ENCODE measurements at regions not wholly inside any gene's neighbourhood (a gene's known extent, or its start where the extent isn't known, plus 50 kb on each side); places are given as distances from the start of the nearest gene placed in this dataset.

DNA sequence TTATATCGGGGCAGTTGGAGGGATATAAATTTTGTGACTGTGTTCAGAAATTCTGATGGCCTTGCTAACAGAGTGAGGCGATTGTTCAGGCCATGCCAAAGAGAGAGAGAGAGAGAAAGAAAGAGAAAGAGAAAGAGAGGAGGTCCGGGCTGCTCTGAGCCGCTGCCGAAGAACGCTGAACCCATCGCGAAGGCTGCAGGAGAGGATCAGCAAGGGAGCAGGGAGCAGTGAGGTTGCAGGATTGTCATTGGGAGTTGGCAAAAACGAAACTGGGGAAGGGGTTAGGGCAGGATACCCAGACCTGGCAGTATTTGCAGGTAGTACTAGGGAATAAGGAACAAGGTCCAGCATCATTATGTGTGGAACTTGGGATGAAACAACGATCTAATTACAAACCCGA lies 537.1 kb downstream of the INSC start:
- Mint-ChIP-seq H3K27me3 (ENCODE audit: insufficient read depth) (peaks cover 3% of the 10 kb centered on the region), H3K4me3 (peak overlapping the region; percentile 69), H3K27ac (no peak overlapping the region), H3K4me1 (ENCODE audit: low read depth) (peaks cover 7% of the 10 kb centered on the region; the same call in 1 of the 2 replicates), H3K9me3 (no peaks in the 10 kb centered on the region), H3K36me3 (ENCODE audit: low read depth) (no peaks in the 10 kb centered on the region)
- TF ChIP-seq, protein P1, sequence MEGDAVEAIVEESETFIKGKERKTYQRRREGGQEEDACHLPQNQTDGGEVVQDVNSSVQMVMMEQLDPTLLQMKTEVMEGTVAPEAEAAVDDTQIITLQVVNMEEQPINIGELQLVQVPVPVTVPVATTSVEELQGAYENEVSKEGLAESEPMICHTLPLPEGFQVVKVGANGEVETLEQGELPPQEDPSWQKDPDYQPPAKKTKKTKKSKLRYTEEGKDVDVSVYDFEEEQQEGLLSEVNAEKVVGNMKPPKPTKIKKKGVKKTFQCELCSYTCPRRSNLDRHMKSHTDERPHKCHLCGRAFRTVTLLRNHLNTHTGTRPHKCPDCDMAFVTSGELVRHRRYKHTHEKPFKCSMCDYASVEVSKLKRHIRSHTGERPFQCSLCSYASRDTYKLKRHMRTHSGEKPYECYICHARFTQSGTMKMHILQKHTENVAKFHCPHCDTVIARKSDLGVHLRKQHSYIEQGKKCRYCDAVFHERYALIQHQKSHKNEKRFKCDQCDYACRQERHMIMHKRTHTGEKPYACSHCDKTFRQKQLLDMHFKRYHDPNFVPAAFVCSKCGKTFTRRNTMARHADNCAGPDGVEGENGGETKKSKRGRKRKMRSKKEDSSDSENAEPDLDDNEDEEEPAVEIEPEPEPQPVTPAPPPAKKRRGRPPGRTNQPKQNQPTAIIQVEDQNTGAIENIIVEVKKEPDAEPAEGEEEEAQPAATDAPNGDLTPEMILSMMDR (IDR thresholded peaks at IDR 0.05) = no peak
- DNase-seq = no peak

DNA sequence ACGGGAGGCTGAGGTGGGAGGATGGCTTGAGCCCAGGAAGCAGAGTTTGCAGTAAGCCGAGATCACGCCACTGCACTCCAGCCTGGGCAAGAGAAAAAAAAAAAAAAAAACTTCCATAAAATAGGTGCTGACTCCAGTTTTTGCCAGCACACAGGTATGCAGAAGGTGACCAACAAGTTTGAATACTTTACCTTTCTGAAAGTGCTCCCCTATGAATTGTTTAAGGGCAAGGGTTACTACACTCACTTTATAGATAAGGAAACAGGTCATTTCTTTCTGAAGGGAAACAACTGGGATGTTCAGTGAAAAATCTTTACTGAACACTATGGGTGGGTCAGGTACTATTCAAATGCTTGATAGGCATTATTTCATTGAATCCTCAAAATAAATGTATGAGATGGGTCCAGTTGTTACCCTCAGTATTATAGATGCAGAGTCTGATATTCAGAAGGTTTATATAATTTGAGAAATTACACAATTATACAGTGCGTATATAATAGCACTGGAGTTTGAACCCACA lies 538.5 kb downstream of the INSC start:
- Mint-ChIP-seq H3K27ac (no peak overlapping the region), H3K4me3 (no peak overlapping the region), H3K9me3 (no peaks in the 10 kb centered on the region), H3K36me3 (ENCODE audit: low read depth) (no peaks in the 10 kb centered on the region), H3K27me3 (ENCODE audit: insufficient read depth) (peaks cover 3% of the 10 kb centered on the region), H3K4me1 (ENCODE audit: low read depth) (peaks cover 7% of the 10 kb centered on the region; the same call in 1 of the 2 replicates)
- TF ChIP-seq, protein P1 (IDR thresholded peaks at IDR 0.05) = no peak
- no peak for DNase-seq

GRCh38 chr11:15654451-15654850 lies 539.7 kb downstream of the INSC start:
- TF ChIP-seq, protein P1 (IDR thresholded peaks at IDR 0.05) = no peak
- Mint-ChIP-seq H3K36me3 (ENCODE audit: low read depth) (no peaks in the 10 kb centered on the region), H3K4me3 (no peak overlapping the region), H3K9me3 (no peaks in the 10 kb centered on the region), H3K4me1 (ENCODE audit: low read depth) (peaks cover 7% of the 10 kb centered on the region; the same call in 1 of the 2 replicates), H3K27me3 (ENCODE audit: insufficient read depth) (peaks cover 3% of the 10 kb centered on the region), H3K27ac (no peak overlapping the region)
- DNase-seq = no peak

GRCh38 chr11:15655552-15655951 lies 540.8 kb downstream of the INSC start:
- peaks cover 3% of the 10 kb centered on the region for H3K27me3 Mint-ChIP-seq (ENCODE audit: insufficient read depth)
- H3K27ac Mint-ChIP-seq = no peak overlapping the region
- TF ChIP-seq, protein P1 (IDR thresholded peaks at IDR 0.05) = no peak
- H3K4me1 Mint-ChIP-seq (ENCODE audit: low read depth) = peaks cover 6% of the 10 kb centered on the region; the same call in 1 of the 2 replicates
- H3K36me3 Mint-ChIP-seq (ENCODE audit: low read depth) = no peaks in the 10 kb centered on the region
- no peak for DNase-seq
- H3K9me3 Mint-ChIP-seq = no peaks in the 10 kb centered on the region
- no peak overlapping the region for H3K4me3 Mint-ChIP-seq

- H3K27ac Mint-ChIP-seq = no peak overlapping the region
- no peaks in the 10 kb centered on the region for H3K36me3 Mint-ChIP-seq (ENCODE audit: low read depth)
- no peak overlapping the region for H3K4me3 Mint-ChIP-seq
- TF ChIP-seq, protein P1 (IDR thresholded peaks at IDR 0.05) = no peak
- DNase-seq = no peak
- H3K9me3 Mint-ChIP-seq = no peaks in the 10 kb centered on the region
- H3K27me3 Mint-ChIP-seq (ENCODE audit: insufficient read depth) = peaks cover 4% of the 10 kb centered on the region
- no peaks in the 10 kb centered on the region for H3K4me1 Mint-ChIP-seq (ENCODE audit: low read depth)
Measured at GRCh38 chr11:15657264-15657663, 542.5 kb downstream of the INSC start.

All from HFFc6 (cell line).